HepG2 (cell line): ENCODE measurements at regions not wholly inside any gene's neighbourhood (a gene's known extent, or its start where the extent isn't known, plus 50 kb on each side); places are given as distances from the start of the nearest gene placed in this dataset.

Source experiments
- CTCF ChIP-seq: sonication (generic); formaldehyde crosslinking; IDR thresholded peaks from 2 replicates; pipeline ENCODE4 v1.5.0; 2020; ENCODE audit warnings: mild to moderate bottlenecking, missing genetic modification reagents, moderate library complexity
- FOSL1 ChIP-seq: sonication (generic); formaldehyde crosslinking; IDR thresholded peaks from 2 replicates; pipeline ENCODE4 v1.9.0; 2021; ENCODE audit warnings: missing genetic modification reagents, borderline replicate concordance
- MIER2 ChIP-seq: IDR thresholded peaks from 2 replicates; pipeline ENCODE4 v1.6.1; 2016; ENCODE audit warnings: missing biosample characterization, missing genetic modification reagents
- NCOR1 ChIP-seq: fragments of 200-600 bp; sonication (generic); IDR thresholded peaks from 2 replicates; pipeline ENCODE4 v1.7.0; 2017; ENCODE audit warnings: antibody characterized with exemption, low read length, borderline replicate concordance
- SKIL ChIP-seq: sonication (generic); formaldehyde crosslinking; IDR thresholded peaks from 2 replicates; pipeline ENCODE4 v1.8.0; 2022; ENCODE audit warnings: missing genetic modification reagents, mild to moderate bottlenecking, moderate library complexity, borderline replicate concordance
- TGIF2 ChIP-seq: IDR thresholded peaks from 2 replicates; pipeline ENCODE4 v1.6.1; 2016; ENCODE audit warnings: control low read depth, missing compliant biosample characterization
- ZNF10 ChIP-seq: sonication (generic); formaldehyde crosslinking; IDR thresholded peaks from 2 replicates; pipeline ENCODE4 v1.4.0; 2020; ENCODE audit warnings: mild to moderate bottlenecking, low read depth, missing genetic modification reagents, borderline replicate concordance
- ZNF207 ChIP-seq: fragments of 450-650 bp; IDR thresholded peaks from 2 replicates; pipeline ENCODE4 v1.6.1; 2016; ENCODE audit warnings: antibody characterized with exemption, borderline replicate concordance
- ZNF260 ChIP-seq: sonication (generic); formaldehyde crosslinking; IDR thresholded peaks from 2 replicates; pipeline ENCODE4 v1.4.0; 2020; ENCODE audit warnings: missing genetic modification reagents, low read depth, mild to moderate bottlenecking, borderline replicate concordance
- ZNF740 ChIP-seq: sonication (generic); formaldehyde crosslinking; IDR thresholded peaks from 2 replicates; pipeline ENCODE4 v1.4.0; 2020; ENCODE audit warnings: missing genetic modification reagents

GRCh38 chrX:43277879-43278278, 378.2 kb upstream of the MAOA start:
- no peak for TF ChIP-seq ZNF10 (CRISPR knock-in tag)
- no peak for TF ChIP-seq TGIF2 (CRISPR knock-in tag)
- TF ChIP-seq ZNF740 (CRISPR knock-in tag) = no peak
- TF ChIP-seq FOSL1 (CRISPR knock-in tag) = no peak
- TF ChIP-seq SKIL (CRISPR knock-in tag) = no peak
- TF ChIP-seq MIER2 = no peak
- no peak for TF ChIP-seq CTCF (CRISPR knock-in tag)
- no peak for TF ChIP-seq ZNF260 (CRISPR knock-in tag)
- no peak for TF ChIP-seq NCOR1
- no peak for TF ChIP-seq ZNF207
